GM12891 (cell line): ENCODE measurements at regions not wholly inside any gene's neighbourhood (a gene's known extent, or its start where the extent isn't known, plus 50 kb on each side); places are given as distances from the start of the nearest gene placed in this dataset.

Source experiments
- POLR2A ChIP-seq: IDR thresholded peaks from 2 replicates; pipeline ENCODE4 v1.6.1; 2011; ENCODE audit warnings: low read depth, low read length, control low read depth
- POLR2AphosphoS5 ChIP-seq: IDR thresholded peaks from 2 replicates; pipeline ENCODE4 v1.6.1; 2011; ENCODE audit warnings: low read depth, low read length, control low read depth

DNA sequence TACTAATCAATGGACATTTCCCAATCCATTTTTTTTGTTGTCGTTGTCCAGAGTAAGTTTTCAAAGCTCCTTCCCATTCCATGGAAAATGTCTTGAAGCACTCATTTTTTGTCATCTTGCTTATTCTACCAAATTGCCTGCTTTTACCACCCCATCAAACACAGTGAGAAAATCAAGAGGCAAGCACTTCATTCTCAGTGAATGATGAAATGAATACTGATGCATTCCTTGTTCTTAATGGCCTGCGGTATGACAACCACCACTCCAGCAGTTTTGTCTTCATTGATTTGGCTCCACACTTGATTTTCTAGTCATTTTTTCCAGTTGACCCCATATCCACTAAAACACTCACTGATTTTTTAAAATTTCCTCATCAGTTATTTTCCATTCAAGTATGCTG, 193.5 kb upstream of the ANKH start:
- TF ChIP-seq POLR2A = no peak
- TF ChIP-seq POLR2AphosphoS5 = no peak
